GM13977 (cell line): ENCODE measurements at regions not wholly inside any gene's neighbourhood (a gene's known extent, or its start where the extent isn't known, plus 50 kb on each side); places are given as distances from the start of the nearest gene placed in this dataset.
"Not testable (repeated sequence)": the region's sequence is repeated elsewhere in the genome, so short reads cannot be mapped to it uniquely, and the experiment has no call there.

ENCODE experiments used
- DNase-seq: peaks from one replicate; pipeline ENCODE4 v3.0.0; 2012; ENCODE audit warnings: low spot score
- CTCF ChIP-seq: IDR thresholded peaks from 2 replicates; pipeline ENCODE4 v1.5.1; 2012; ENCODE audit warnings: mild to moderate bottlenecking, control low read depth; ENCODE audit not compliant: insufficient read depth; ENCODE audit errors: extremely low read depth, missing control alignments
- in situ Hi-C: fragments of 300-500 bp; cut with MboI; formaldehyde crosslinking; loops from one replicate; pipeline ENCODE4 v1.12.0; 2022; ENCODE audit warnings: low sequenced_read_pairs, low pct_unique_long_range_greater_than_20kb, mixed read lengths, inconsistent platforms; ENCODE audit not compliant: unreplicated experiment

- no peak for DNase-seq
- in situ Hi-C loops = no loop called here
- TF ChIP-seq CTCF = no peak
Observed at GRCh38 chr16:63776034-63776433, 1345.8 kb downstream of the CDH11 start.

- no peak for DNase-seq
- in situ Hi-C loops = no loop called here
- TF ChIP-seq CTCF = no peak
Observed at GRCh38 chr16:63774302-63774701, 1347.6 kb downstream of the CDH11 start.

GRCh38 chr16:63769211-63769610 lies 1352.7 kb downstream of the CDH11 start:
- in situ Hi-C loops = no loop called here
- no peak for TF ChIP-seq CTCF

GRCh38 chr16:63760246-63760645 lies 1361.6 kb downstream of the CDH11 start:
- in situ Hi-C loops, DNase-seq: not testable (repeated sequence)

More at GRCh38 chr16:63769211-63769610, 1352.7 kb downstream of the CDH11 start:
- no peak for DNase-seq

- DNase-seq = no peak
- in situ Hi-C loops = no loop called here
Observed at GRCh38 chr16:63752347-63752746, 1369.5 kb downstream of the CDH11 start.

GRCh38 chr16:63749276-63749675 lies 1372.6 kb downstream of the CDH11 start:
- in situ Hi-C loops = no loop called here
- DNase-seq = no peak
- TF ChIP-seq CTCF = no peak

More at GRCh38 chr16:63752347-63752746, 1369.5 kb downstream of the CDH11 start:
- TF ChIP-seq CTCF = no peak

GRCh38 chr16:63745456-63745855 lies 1376.4 kb downstream of the CDH11 start:
- TF ChIP-seq CTCF = no peak
- no peak for DNase-seq
- in situ Hi-C loops = no loop called here
